Hematopoietic multipotent progenitor cell treated with erythropoietin and hydrocortisone succinate and interleukin-3 and kit ligand, for 17 days (in vitro differentiated cells): ENCODE measurements at regions not wholly inside any gene's neighbourhood (a gene's known extent, or its start where the extent isn't known, plus 50 kb on each side); places are given as distances from the start of the nearest gene placed in this dataset.
"Not testable (repeated sequence)": the region's sequence is repeated elsewhere in the genome, so short reads cannot be mapped to it uniquely, and the experiment has no call there.

ENCODE experiments used
- DNase-seq: peaks from one replicate; pipeline ENCODE4 v3.0.0-alpha.2; 2015; ENCODE audit warnings: low spot score

DNA sequence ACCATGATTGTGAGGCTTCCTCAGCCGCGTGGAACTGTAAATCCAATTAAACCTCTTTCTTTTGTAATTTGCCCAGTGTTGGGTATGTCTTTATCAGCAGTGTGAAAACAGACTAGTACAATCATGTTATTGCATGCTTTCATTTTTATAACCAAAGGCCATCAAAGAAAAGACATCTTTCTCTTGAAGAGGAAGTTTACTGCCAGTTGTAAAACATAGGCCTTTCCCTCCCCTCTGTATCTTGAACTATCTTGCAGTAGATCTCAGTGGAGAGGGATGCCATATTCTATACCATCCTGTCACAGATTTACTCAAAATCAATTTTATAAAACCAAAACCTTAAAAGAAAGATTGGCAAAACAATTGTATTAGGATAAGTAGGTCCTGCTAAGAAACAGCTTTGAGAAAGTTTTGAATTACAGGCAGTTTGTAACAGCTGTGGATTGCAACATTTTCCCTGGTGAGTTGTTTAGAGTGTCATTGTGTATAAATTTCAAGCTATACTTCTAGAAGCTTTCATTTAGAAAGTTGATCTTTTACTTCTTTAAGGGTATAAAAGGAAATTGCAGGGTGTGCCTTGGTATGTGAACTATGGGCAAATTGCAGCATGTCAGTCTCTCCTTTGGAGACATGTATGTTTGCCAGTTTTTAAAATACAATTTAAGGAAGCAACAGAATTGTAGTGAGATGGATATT, 128.0 kb downstream of the ATP23 start:
- DNase-seq, result no peak

DNA sequence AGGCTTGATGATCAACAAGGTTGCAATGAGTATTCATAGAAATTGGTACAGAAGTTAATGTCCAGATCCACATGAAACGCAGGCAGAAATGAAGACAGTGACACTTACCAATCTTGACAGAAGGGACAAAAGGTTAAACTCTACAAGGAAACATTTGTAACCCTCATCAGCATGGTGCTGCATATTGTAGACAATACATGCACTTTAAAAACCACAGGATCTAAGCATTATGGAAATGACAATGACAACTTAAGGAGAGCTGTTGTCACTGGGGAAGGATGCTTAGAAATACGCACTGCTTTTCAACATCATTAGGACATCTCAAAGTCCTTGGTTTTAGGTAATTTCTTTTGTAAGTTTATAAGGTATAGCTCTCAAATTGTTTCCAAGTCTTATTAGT, 130.6 kb downstream of the ATP23 start:
- DNase-seq, result no peak

DNA sequence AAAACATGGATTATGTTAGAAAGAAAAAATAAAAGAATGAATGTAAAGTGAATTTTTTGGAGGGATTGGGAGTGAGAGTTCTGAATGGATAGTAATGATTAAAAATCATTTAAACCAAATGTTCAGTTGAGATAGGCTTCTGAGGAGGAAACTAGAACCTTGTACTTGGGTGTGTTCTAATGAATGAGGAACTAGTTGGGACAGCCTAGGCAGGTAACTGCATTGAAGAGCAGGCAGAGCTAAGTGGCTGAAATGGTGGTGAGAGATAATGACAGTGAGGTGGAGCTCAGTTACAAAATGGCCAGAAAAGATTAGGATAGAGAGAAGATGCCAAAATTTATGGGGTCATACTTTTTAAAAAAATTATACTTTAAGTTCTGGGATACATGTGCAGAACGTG, 132.9 kb downstream of the ATP23 start:
- no peak for DNase-seq

DNA sequence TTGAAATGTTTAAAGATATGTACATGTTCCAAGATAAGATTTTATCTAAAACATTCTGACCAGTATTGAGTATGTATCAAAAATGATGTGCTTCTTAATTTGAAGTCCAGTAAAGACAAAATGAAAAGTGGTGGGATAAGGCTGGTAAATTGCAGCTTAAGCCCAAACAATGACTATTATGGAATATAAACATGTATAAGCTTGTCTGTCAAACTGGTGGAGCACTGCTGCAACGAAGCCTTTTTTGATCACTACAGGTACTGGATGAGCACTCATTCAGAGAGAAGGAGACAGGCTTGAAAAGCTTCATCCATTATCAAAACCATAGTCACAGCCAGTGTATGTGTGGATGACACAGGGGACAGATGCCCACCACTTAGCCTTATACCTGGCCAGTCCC, 138.4 kb downstream of the ATP23 start:
- DNase-seq, result no peak

DNA sequence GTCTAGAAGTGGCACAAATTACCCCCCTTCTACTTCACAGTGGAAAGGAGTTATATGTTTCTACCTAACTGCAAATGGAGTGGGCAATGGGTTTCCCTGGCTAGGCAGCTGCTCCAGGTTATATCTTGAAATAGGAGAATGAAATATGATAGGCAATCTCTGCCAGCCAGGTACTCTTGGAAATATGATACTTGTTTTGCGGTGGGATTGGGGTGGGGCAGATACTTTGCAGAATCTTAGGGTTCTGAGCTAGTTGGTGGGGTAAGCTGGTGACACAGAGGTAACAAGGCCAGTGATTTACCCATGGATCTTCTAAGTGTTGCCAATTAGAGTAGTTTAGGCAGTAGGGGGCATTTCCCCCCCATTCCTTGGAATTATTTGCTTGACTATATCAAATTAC, 140.1 kb downstream of the ATP23 start:
- DNase-seq, result no peak

DNA sequence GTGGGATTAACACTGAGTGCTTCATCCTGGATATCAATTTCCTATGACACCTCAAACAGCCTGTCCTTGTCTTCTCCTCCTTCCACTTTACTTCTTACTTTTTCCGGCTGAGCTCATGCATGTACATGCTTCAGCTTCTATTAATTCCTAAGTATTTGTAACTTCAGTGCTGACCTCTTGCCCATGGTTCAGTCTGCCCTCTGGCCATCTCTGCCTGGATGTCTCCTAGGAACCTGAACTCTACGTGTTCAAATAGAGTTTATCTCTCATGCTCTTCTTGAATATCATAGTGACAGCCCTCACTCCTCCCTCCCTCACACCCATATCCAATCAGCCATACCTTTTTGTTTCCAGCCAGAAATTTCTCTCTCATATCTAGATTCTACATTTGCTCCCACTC, 141.6 kb downstream of the ATP23 start:
- DNase-seq, result no peak

DNA sequence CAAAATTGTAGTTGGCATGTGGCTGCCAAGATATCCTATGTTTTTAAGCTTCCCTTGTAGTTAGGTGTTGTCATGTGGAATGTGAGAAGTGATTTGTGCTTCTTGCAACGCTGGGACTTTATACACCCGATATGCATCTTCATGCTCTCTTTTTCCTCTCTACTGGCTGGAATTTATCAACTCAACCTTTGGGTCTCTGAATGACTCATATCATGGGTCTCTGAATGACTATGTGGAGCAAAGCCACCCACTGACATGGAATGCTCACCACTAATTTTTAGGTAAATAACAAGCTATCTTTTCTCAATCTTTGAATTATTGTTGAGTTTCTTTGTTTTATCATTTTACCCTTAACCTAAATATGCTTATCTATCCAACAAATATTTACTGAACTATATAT, 144.6 kb downstream of the ATP23 start:
- DNase-seq, result no peak

DNA sequence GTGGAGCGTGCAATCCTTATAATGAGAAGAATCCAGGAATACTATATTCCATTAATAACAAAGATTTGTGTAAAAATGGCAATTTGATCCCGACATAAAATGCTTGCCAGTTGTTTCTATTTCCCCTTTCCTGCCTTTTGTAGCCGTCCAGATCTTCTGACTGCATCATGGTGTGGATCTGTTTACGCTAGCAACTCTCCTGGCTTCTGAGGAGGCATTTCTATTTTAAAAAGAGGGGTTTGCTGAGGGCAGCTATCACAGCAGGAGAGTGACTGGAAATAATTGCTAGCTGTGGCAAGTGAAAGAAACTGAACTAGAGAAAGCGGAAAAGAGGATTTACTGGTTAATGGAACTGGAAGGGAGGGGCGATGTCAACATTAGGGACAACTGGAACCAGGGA, 145.6 kb downstream of the ATP23 start:
- no peak for DNase-seq

DNA sequence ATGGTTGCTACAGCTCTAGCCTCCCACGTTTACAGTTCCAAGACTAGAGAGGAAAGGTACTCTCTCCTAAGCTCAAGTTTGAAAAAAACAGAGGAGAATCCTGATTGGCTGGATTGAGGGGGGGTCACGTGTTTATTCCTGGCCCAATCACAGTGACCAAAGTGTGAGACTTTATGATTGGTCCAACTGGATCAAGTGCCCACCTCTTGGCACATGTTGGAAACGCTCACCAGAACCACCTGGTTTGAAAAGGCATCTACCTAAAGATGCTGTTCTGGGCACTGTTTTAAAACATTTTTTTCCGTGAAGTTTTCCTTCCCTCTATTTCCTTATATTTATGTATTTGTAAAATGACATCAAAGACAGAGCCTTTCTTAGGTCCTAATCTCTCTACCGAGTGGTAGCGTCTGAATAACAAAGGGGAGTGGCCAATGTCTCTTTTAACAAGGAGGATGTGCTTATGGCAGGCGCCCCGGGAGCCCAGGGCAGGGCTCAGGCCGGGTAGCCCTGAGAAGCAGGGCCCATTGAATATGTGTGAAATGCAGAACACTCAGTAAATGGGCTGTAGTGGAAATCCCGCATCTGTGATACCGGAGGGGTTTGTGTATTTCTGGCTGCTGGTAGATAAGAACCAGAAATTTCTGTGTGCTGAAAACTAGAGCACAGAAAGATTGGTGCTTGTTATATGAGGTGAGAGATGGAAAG, 146.2 kb downstream of the ATP23 start:
- DNase-seq, result no peak

DNA sequence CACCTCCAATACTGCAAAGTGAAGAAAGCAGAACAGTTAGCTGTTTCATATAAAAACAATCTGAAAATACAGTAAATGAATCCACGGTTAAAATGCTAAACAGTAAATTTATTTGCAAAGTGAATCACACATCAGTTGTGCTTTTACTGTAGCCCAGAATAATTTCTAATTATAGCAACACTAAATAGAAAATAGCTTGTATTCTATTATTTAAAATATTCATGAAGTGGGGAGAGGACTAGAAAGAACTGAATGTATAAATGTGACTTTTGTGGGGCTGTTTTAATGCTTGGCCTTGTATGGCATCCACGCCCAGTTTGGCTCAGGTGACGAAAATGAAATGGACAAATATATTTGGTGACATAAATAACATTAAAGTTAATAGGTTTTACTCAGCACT, 148.2 kb downstream of the ATP23 start:
- no peak for DNase-seq

DNA sequence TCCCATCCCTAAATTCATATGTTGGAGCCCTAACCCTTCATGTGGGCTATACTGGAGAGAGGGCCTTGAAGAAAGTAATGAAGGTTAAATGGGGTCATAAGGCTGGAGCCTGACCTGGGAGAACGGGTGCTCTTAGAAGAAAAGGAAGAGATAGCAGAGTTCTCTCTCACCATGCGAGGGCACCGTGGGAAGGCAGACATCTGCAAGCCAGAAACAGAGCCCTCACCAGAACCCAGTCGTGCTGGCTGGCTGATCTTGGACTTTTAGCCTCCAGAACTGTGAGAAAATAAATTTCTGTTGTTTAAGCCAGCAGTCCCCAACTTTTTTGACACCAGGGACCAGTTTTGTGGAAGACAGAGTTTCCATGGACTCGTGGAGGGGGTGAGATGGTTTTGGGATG, 149.3 kb downstream of the ATP23 start:
- no peak for DNase-seq

DNA sequence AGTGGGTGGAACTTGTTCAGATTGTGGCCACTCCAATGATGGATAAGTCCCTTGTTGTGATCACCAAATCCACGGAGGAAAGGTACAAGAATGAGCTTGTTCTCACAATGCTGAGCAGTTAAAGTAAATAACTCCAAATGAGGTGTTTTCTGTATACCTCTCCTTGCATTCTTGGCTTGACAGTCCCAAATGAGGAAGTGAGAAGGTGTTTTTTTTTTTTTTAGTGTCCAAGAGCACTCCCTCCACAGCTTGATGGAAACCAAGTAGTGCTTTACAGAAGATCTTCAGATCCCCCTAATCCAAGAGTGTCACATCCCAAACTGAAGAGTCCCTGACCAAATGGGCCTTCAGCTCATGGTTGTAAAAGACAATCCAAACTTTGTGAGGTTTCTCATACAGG, 153.6 kb downstream of the ATP23 start:
- no peak for DNase-seq

DNA sequence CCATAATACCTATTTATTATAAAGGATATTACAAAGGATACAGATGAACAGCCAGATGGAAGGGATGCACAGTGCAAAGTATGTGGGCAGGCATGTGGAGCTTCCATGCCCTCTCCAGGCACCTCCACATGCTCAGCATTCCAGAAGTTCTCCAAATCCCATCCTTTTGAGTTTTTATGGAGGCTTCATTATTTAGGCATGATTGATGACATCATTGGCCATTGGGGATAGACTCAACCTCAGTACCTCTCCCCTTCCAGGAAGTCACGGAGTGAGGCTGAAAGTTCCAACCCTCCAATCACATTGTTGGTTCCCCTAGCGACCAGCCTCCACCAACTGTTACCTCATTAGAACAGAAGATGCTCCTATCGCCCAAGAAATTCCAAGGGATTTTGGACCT, 156.4 kb downstream of the ATP23 start:
- no peak for DNase-seq

DNA sequence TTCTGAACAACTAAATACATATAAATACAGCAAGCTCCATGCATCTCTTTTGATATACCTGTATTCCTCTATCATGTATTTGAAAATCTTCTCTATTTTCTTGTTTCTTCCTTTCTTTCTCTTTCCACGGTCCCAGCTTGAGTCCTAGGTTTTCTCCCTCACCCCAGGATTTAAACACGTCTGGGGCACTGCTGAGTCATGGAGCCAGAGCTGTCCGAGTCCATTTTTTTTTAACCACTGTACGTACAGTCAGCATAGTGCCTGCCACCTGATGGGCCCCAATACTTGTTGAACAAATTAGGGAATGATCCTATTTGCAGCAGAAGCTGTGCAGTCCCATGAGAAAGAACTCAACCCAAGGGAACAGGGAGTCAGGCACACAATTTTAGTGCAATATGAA, 158.1 kb downstream of the ATP23 start:
- DNase-seq, result no peak

DNA sequence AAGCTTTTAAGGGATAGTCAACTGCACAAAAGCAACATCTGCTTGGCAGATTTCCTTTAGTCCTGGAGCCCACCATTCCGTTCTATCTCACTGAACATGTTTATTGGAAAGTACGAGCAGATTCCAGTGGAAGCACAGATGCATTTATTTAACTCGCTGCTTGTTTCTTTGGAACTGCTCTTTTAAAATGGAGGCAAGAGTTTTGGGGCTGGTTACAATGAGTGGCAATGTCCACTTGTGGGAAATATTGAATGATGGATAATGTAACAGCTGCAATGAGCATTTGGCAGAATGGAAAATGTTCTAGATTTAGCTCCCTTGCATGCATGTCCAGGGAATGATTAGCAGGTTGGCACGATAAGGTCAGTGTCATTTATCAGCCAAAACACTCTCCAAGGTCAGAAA, 163.0 kb downstream of the ATP23 start:
- DNase-seq, result no peak

DNA sequence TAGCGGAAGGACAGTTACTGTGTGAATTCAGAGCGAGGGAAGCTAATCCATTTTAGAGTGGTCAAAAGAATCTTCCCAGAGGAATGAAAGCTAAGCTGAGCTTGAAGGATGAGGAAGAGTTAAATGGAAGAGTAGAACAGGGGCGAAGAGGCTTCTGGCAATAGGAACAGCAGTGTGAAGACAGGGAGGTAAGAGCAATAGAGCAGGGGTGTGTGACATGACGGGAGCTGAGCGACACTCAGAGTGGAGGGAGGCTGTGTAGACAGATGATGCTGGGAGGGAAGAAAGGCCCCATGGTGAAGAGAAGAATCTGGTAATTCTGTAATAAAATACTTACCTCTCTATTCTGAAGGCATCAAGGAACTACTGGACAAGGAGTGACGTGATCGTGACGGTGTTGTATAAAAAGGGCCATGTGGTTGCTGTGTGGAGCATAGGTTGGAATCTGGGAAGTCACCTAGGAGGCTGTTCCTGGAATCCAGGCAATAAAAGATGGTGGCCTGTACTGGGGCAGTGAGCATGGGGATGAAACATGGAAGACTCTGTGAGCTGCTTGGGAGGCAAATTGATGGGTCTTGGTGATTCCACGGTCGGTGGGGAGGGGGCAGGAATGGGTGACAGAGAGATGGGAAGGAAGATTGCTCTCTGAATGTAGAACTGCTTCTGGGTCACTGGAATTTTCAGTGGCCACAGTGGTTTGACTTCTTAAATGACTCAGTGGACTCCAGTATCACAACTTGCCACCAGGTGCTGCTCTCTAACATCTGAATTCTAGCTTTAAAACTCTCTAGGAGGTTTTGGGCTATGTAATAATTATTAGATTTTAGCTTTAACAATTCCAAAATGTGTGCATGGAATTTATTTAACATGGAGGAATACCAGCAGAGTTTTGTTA, 164.1 kb downstream of the ATP23 start:
- no peak for DNase-seq

DNA sequence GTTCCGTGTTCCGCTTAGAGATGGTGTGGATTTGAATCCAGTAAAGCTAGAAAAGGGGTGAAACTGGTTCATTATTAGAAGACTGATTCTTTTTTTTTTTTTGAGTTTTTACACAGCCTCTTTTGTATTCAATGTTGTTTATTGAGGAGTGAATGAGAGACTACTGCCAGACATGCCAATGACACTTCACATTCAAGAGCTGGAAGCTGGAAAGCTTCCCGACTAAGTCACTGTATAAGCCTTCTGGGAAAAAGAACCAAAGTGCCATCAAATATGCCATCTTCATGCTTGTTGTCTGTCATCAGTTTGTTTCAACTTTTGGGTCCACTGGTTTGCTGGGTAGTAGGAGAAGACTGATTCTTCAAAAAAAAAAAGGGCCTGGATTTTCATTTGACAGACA, 164.8 kb downstream of the ATP23 start:
- DNase-seq, result no peak

DNA sequence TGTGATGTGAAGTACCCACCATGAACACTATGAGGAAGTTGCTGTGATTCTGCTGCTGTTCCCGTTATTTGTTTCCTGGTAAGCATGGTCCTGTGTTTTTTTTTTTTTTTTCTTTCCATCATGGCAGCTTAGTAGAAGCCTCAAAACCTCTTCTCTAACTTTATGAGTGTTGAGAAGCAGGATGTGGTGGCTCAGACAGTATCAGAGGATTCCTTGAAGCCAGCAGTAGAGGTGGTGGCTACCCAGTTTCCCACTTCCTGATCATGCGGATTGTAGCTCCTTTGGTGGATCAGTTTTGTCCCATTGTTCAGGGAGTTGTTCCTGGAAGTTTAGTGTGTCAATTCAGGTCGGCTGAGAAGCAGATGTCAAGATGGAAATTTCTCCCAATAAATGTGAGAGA, 175.8 kb downstream of the ATP23 start:
- no peak for DNase-seq

DNA sequence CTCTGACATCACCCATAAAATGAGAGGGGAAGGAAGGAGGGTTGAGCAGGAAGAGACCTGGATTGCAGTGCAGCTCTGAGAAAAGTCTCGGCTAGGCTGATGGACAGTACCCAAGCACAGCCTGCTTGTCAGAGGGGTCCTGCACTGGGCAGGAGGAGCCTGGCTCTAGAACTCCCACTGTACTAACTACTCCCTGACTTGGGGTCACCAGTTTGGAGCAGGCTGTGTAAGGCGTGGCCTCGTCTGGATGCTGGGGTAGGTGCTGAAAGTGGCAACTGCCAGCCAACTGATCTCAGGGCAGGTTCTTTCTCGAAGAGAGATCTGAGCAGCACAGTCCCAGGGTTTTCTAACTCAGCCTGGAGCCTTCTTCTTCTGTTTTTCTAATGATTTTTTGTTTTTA, 176.3 kb downstream of the ATP23 start:
- no peak for DNase-seq

DNA sequence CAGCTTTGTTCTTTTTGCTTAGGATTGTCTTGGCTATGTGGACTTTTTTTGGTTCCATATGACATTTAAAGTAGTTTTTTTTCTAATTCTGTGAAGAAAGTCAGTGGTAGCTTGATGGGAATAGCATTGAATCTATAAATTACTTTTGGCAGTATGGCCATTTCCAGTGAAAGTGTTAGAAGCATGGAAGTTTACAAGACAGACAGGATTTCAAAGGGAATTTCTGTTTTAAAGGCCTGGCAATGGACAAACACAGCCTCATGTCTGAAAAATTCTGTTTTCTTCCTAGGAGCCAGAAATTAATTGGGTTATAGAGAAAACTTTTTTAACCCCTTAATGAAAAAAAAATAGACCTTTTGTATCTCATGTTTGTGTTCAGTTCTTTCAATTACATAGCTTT, 184.4 kb downstream of the ATP23 start:
- not testable (repeated sequence) for DNase-seq

DNA sequence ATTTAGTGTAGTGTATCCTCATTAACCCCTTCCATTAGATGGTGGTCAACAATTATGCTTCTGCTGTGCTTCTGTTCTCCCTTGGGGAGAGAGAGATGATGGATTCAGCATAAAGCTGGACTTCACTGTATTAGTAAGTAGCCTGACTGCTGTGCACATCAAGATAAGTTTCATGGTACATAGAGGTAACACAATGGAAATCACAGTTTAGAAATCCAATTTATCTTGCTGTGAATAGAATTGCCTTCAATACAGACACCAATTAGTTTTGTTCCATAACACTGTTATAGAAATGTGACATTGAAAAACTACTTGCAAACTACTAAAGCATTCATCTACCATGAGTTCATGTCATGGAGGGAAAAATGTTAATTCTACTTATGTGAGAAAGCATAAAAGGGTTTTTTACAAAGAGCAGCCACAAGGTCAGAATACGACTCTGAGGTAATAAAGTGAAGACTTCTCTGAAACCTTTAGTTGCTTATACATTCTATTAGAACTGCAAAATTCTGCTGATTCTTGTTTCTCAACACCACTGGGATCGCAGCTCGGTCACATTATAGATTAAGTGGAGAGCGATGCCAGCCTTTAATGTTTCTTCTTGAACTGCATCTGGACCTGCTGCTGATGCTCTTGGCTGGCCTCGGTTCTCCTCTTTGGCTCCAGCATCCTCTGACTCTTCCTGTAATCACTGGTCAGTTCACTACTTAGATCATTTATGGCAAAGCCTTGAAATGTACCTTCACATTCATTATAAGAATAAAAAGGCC, 190.8 kb downstream of the ATP23 start:
- no peak for DNase-seq

DNA sequence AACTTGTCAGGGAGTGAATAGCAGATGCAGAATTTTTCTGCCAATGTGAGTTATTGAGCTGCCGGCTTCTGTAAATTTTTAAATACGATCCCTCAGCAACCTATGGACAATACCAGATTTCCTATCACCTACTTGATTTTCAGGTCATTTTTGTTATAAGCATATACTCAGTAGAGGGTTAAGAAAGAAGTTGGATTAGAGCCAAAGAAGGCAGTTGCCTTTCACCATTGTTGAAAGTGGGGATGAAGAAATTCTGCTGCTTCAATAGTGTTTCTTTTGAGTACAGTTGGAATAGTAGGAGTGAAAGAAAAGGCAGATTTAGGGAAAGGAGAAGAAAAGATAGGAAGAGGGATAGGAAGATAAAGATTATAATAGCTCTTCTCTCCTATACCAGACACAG, 197.1 kb downstream of the ATP23 start:
- DNase-seq, result no peak
